Colonic mucosa (tissue), 4 donors: ENCODE measurements at regions not wholly inside any gene's neighbourhood (a gene's known extent, or its start where the extent isn't known, plus 50 kb on each side); places are given as distances from the start of the nearest gene placed in this dataset.

Experiments
- DNase-seq: peaks from one replicate; pipeline ENCODE4 v3.0.0-alpha.2; 2020
- H3K27ac ChIP-seq: fragments of 200-600 bp; one replicate; pipeline ENCODE4 v1.8.0; 2021
- H3K27me3 ChIP-seq: fragments of 200-600 bp; one replicate; pipeline ENCODE4 v1.8.0; 2021
- H3K36me3 ChIP-seq: fragments of 200-600 bp; one replicate; pipeline ENCODE4 v1.8.0; 2021
- H3K4me1 ChIP-seq: fragments of 200-600 bp; one replicate; pipeline ENCODE4 v1.8.0; 2021; ENCODE audit warnings: mild to moderate bottlenecking
- H3K4me3 ChIP-seq: fragments of 200-600 bp; one replicate; pipeline ENCODE4 v1.8.0; 2021
- H3K9ac ChIP-seq, 2 donors: one replicate each; pipeline ENCODE4 v1.7.0; 2013; ENCODE audit warnings: control low read depth in 2 of 2, low read depth in 2 of 2, low read length in 2 of 2
- H3K9me3 ChIP-seq: fragments of 200-600 bp; one replicate; pipeline ENCODE4 v1.8.0; 2021
- intact Hi-C: fragments of 100-400 bp; cut with DNase I; formaldehyde crosslinking; loops from one replicate; pipeline ENCODE4 v1.14.1; 2022
- TF ChIP-seq, protein P1 (sequence below): fragments of 200-600 bp; IDR thresholded peaks from one replicate; pipeline ENCODE4 v1.8.0; 2022; ENCODE audit warnings: antibody characterized with exemption, mild to moderate bottlenecking
- donor health status: healthy.
- donor health status: DM: no; HTN: no; CAD: no.
- donor health status: DM: no; HTN: no; CAD: no.

DNA sequence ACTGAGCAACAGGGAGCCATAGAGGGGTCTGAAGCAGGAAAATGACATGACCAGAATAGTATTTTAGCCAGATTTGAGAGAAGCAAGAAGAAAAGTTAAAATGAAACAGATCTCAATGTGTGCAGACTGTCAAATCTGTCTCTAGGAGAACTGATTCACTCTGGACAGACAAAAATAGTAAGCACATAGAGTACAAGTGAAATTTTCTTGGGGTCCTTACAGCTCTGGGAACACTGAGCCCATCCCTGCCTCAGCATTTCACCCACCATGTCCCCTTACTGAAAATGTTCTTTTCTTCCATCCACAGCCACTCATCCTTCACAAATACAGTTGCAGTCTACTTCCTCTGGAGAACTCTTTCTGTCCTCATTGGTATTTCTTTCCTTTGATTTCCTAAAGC is 359.2 kb downstream of the MTX2 start:
- H3K9me3 ChIP-seq, result no peaks in the 10 kb centered on the region
- no peak overlapping the region for H3K9ac ChIP-seq
- no peaks in the 10 kb centered on the region for H3K4me1 ChIP-seq
- TF ChIP-seq, protein P1, sequence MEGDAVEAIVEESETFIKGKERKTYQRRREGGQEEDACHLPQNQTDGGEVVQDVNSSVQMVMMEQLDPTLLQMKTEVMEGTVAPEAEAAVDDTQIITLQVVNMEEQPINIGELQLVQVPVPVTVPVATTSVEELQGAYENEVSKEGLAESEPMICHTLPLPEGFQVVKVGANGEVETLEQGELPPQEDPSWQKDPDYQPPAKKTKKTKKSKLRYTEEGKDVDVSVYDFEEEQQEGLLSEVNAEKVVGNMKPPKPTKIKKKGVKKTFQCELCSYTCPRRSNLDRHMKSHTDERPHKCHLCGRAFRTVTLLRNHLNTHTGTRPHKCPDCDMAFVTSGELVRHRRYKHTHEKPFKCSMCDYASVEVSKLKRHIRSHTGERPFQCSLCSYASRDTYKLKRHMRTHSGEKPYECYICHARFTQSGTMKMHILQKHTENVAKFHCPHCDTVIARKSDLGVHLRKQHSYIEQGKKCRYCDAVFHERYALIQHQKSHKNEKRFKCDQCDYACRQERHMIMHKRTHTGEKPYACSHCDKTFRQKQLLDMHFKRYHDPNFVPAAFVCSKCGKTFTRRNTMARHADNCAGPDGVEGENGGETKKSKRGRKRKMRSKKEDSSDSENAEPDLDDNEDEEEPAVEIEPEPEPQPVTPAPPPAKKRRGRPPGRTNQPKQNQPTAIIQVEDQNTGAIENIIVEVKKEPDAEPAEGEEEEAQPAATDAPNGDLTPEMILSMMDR, result no peak
- no peak overlapping the region for H3K27ac ChIP-seq
- no peaks in the 10 kb centered on the region for H3K36me3 ChIP-seq
- DNase-seq, result no peak
- intact Hi-C loops, result no loop called here
- no peak overlapping the region for H3K4me3 ChIP-seq
- H3K27me3 ChIP-seq, result no peaks in the 10 kb centered on the region

DNA sequence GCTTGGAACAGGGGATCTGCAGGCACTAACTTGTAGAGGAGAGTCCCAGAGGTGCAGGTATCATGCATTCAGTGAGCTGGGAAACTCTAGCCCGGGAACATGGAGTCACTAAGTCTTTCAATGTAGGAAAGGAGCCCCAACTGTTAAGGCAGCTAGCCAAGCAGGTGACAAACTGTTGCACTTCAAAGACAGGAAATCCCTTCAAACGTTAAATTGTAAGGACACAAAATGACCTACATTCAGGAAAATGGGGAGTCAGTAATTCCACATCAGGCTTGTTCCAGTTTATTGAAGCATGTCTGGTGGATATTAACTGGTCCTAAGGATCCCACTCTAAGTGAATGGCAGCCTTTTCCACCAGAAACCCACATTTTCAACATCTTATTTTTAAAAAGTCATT is 364.5 kb downstream of the MTX2 start:
- Histone ChIP-seq H3K9ac (no peak overlapping the region), H3K4me1 (no peaks in the 10 kb centered on the region), H3K36me3 (no peaks in the 10 kb centered on the region), H3K27ac (no peak overlapping the region), H3K27me3 (peaks cover 9% of the 10 kb centered on the region), H3K9me3 (no peaks in the 10 kb centered on the region), H3K4me3 (no peak overlapping the region)
- intact Hi-C loops, result no loop called here
- no peak for DNase-seq
- TF ChIP-seq, protein P1, result no peak

DNA sequence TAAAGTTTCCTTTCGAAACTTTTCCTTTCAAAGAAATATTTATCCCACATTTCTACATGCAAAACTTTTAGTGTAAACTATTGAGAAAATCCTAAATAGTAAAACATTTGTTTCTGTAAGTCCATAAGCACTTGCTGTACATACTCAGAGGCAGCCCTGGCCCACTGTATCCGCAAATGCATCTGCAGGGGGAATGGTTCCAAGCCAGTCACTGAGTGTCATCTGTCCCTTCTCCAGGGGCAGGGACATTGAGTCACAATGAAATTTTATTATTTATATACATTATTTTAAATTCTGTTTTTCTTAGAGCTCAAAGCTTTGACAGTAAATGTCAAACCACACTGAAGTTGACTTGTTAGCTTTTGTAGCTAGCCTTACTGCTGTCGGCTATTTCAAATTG is 367.2 kb downstream of the MTX2 start:
- no peak overlapping the region for H3K4me3 ChIP-seq
- H3K27ac ChIP-seq, result no peak overlapping the region
- H3K4me1 ChIP-seq, result no peaks in the 10 kb centered on the region
- H3K9me3 ChIP-seq, result no peaks in the 10 kb centered on the region
- H3K27me3 ChIP-seq, result peaks cover 9% of the 10 kb centered on the region
- no peaks in the 10 kb centered on the region for H3K36me3 ChIP-seq
- H3K9ac ChIP-seq, result no peak overlapping the region
- intact Hi-C loops, result loop anchor here (5.0 kb wide), 3 partner anchors 79 to 509 kb away; partner anchors contain the start of gene HOXD8
- TF ChIP-seq, protein P1, result no peak
- no peak for DNase-seq

DNA sequence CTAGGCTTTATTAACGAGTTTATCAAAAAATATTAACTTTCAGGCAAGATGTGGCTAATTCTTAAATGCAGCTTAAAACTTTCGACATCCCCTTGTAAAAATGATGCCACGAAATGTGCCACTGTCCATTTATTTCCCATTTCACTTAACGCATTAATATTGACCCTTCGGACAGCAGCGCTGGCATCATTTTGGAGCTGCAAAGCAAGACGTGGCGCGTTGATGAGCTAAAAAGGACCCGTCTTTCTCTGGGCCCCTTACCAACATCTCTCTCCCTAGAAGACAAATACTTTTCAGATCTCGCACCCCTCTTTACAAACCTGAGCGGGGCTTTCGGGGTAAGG is 367.9 kb downstream of the MTX2 start:
- TF ChIP-seq, protein P1, result no peak
- peak overlapping the region; percentile 44 to 77 for H3K9ac ChIP-seq
- H3K36me3 ChIP-seq, result no peaks in the 10 kb centered on the region
- peak overlapping the region; percentile 64 for H3K4me3 ChIP-seq
- H3K27ac ChIP-seq, result peak overlapping the region; percentile 75
- H3K9me3 ChIP-seq, result no peaks in the 10 kb centered on the region
- no peaks in the 10 kb centered on the region for H3K4me1 ChIP-seq
- peaks cover 9% of the 10 kb centered on the region for H3K27me3 ChIP-seq
- DNase-seq, result no peak
- intact Hi-C loops, result loop anchor here (5.0 kb wide), 3 partner anchors 80 to 510 kb away; partner anchors contain the start of gene HOXD8

DNA sequence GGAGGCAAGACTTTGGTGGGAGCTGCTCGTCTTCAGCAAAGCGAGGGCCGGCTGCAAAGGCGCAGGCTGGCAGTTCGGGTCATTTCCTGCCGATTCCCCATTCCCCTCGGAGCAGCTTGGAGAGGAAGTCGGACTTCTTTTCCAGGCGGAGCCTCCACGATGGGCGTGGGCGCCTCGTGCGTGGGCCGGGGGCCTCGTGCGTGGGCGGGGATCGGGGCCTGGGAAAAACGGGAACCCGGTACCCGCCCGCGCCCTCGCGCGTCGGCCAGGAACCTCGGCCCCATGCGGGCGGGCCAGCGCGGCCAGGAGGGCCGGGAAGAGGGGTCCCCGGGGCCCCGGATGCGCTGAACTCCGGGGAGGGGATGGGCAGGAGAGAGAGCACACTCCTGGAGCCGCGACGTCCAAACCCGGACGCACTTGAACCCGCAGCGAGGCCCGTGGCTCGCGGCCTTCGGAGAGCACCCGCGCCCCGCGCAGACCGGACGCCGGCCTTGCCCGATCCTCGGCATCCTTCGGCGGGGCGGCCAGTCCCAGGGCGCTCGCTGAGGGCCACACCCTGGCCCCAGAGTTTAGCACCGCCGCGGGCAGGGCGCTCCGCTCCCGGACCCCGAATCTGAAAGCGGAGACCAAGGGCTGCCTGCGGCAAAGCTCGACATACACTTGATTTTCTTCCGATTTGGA is 368.4 kb downstream of the MTX2 start:
- peak; percentile 48 for DNase-seq
- no peaks in the 10 kb centered on the region for H3K36me3 ChIP-seq
- H3K4me1 ChIP-seq, result no peaks in the 10 kb centered on the region
- H3K4me3 ChIP-seq, result peak overlapping the region; percentile 64
- peak overlapping the region; percentile 75 for H3K27ac ChIP-seq
- intact Hi-C loops, result loop anchor here (5.0 kb wide), 3 partner anchors 80 to 510 kb away; partner anchors contain the start of gene HOXD8
- no peaks in the 10 kb centered on the region for H3K9me3 ChIP-seq
- H3K27me3 ChIP-seq, result peaks cover 9% of the 10 kb centered on the region
- peak overlapping the region; percentile 44 to 77 for H3K9ac ChIP-seq
- TF ChIP-seq, protein P1, result no peak
